Urothelium cell line (cell line): ENCODE measurements at regions not wholly inside any gene's neighbourhood (a gene's known extent, or its start where the extent isn't known, plus 50 kb on each side); places are given as distances from the start of the nearest gene placed in this dataset.

Source experiments
- DNase-seq: peaks from one replicate; pipeline ENCODE4 v3.0.0; 2011; ENCODE audit warnings: low spot score, mixed read lengths
- FAIRE-seq: peaks from 2 replicates; lab custom pipeline; 2011; peaks lifted over from hg19 to GRCh38; lab: Jason Lieb, UNC

GRCh38 chr3:117281371-117281770 is 571.8 kb downstream of the TUSC7 start:
- FAIRE-seq, result no peak
- no peak for DNase-seq

- FAIRE-seq (no peak), DNase-seq (no peak)
Measured at GRCh38 chr3:117282566-117282965, 573.0 kb downstream of the TUSC7 start.

GRCh38 chr3:117285737-117286136 is 576.2 kb downstream of the TUSC7 start:
- no peak for DNase-seq
- FAIRE-seq, result no peak

- DNase-seq, result no peak
- FAIRE-seq, result no peak
Measured at GRCh38 chr3:117286488-117286887, 576.9 kb downstream of the TUSC7 start.

- FAIRE-seq (no peak), DNase-seq (no peak)
Measured at GRCh38 chr3:117287602-117288001, 578.0 kb downstream of the TUSC7 start.

- DNase-seq (no peak), FAIRE-seq (no peak)
Measured at GRCh38 chr3:117291476-117291875, 581.9 kb downstream of the TUSC7 start.

GRCh38 chr3:117297065-117297464 is 587.5 kb downstream of the TUSC7 start:
- DNase-seq (no peak), FAIRE-seq (no peak)

GRCh38 chr3:117297541-117297940 is 588.0 kb downstream of the TUSC7 start:
- DNase-seq (no peak), FAIRE-seq (no peak)

GRCh38 chr3:117298273-117298672 is 588.7 kb downstream of the TUSC7 start:
- DNase-seq (no peak), FAIRE-seq (no peak)

- no peak for DNase-seq
- FAIRE-seq, result no peak
Measured at GRCh38 chr3:117302428-117302827, 592.8 kb downstream of the TUSC7 start.

- FAIRE-seq, result no peak
- no peak for DNase-seq
Measured at GRCh38 chr3:117303443-117303842, 593.9 kb downstream of the TUSC7 start.

GRCh38 chr3:117304681-117305080 is 595.1 kb downstream of the TUSC7 start:
- DNase-seq (no peak), FAIRE-seq (no peak)

GRCh38 chr3:117305681-117306080 is 596.1 kb downstream of the TUSC7 start:
- no peak for DNase-seq
- FAIRE-seq, result no peak

GRCh38 chr3:117306299-117306698 is 596.7 kb downstream of the TUSC7 start:
- FAIRE-seq (no peak), DNase-seq (no peak)

- no peak for DNase-seq
- no peak for FAIRE-seq
Measured at GRCh38 chr3:117308353-117308752, 598.8 kb downstream of the TUSC7 start.

GRCh38 chr3:117308756-117309155 is 599.2 kb downstream of the TUSC7 start:
- DNase-seq (no peak), FAIRE-seq (no peak)

GRCh38 chr3:117310536-117310935 is 601.0 kb downstream of the TUSC7 start:
- no peak for FAIRE-seq
- no peak for DNase-seq

GRCh38 chr3:117314441-117315150 is 605.0 kb downstream of the TUSC7 start:
- DNase-seq, result no peak
- no peak for FAIRE-seq

- FAIRE-seq, result no peak
- DNase-seq, result peak; percentile 28
Measured at GRCh38 chr3:117322866-117323265, 613.3 kb downstream of the TUSC7 start.

- DNase-seq (no peak), FAIRE-seq (no peak)
Measured at GRCh38 chr3:117346901-117347300, 637.3 kb downstream of the TUSC7 start.

- FAIRE-seq, result no peak
- DNase-seq, result no peak
Measured at GRCh38 chr3:117348884-117349283, 639.3 kb downstream of the TUSC7 start.

GRCh38 chr3:117349566-117349965 is 640.0 kb downstream of the TUSC7 start:
- FAIRE-seq, result no peak
- DNase-seq, result no peak

GRCh38 chr3:117350371-117350770 is 640.8 kb downstream of the TUSC7 start:
- DNase-seq (no peak), FAIRE-seq (no peak)
